ENCODE measurements at regions not wholly inside any gene's neighbourhood (a gene's known extent, or its start where the extent isn't known, plus 50 kb on each side); places are given as distances from the start of the nearest gene placed in this dataset.

- peak; percentile 4 for DNase-seq (ENCODE audit: low read depth)
- TF ChIP-seq CTCF (conservative IDR thresholded peaks at IDR 0.05; ENCODE audit: low read depth, low read length): no peak
Measured at GRCh38 chr3:88779482-88779881, 327.9 kb upstream of the EPHA3 start.

GRCh38 chr3:88784925-88785324 is 322.5 kb upstream of the EPHA3 start:
- H3K4me3 ChIP-seq (ENCODE audit: low read depth, low read length): no peak overlapping the region
- no peak for DNase-seq (ENCODE audit: low read depth)
- no peak for TF ChIP-seq CTCF (conservative IDR thresholded peaks at IDR 0.05; ENCODE audit: low read depth, low read length)

More at GRCh38 chr3:88779482-88779881, 327.9 kb upstream of the EPHA3 start:
- H3K4me3 ChIP-seq (ENCODE audit: low read depth, low read length): no peak overlapping the region

GRCh38 chr3:88785841-88786240 is 321.6 kb upstream of the EPHA3 start:
- no peak for TF ChIP-seq CTCF (conservative IDR thresholded peaks at IDR 0.05; ENCODE audit: low read depth, low read length)
- no peak for DNase-seq (ENCODE audit: low read depth)
- no peak overlapping the region for H3K4me3 ChIP-seq (ENCODE audit: low read depth, low read length)

GRCh38 chr3:88795503-88795902 is 311.9 kb upstream of the EPHA3 start:
- no peak for TF ChIP-seq CTCF (conservative IDR thresholded peaks at IDR 0.05; ENCODE audit: low read depth, low read length)
- DNase-seq (ENCODE audit: low read depth): no peak
- H3K4me3 ChIP-seq (ENCODE audit: low read depth, low read length): no peak overlapping the region

- peak; percentile 83 for DNase-seq (ENCODE audit: low read depth)
- H3K4me3 ChIP-seq (ENCODE audit: low read depth, low read length): no peak overlapping the region
- TF ChIP-seq CTCF (conservative IDR thresholded peaks at IDR 0.05; ENCODE audit: low read depth, low read length): no peak
Measured at GRCh38 chr3:88807491-88808105, 299.8 kb upstream of the EPHA3 start.

- no peak for TF ChIP-seq CTCF (conservative IDR thresholded peaks at IDR 0.05; ENCODE audit: low read depth, low read length)
- H3K4me3 ChIP-seq (ENCODE audit: low read depth, low read length): no peak overlapping the region
- DNase-seq (ENCODE audit: low read depth): peak; percentile 59
Measured at GRCh38 chr3:88809993-88810392, 297.4 kb upstream of the EPHA3 start.

- TF ChIP-seq CTCF (conservative IDR thresholded peaks at IDR 0.05; ENCODE audit: low read depth, low read length): no peak
- no peak overlapping the region for H3K4me3 ChIP-seq (ENCODE audit: low read depth, low read length)
- DNase-seq (ENCODE audit: low read depth): peak; percentile 83
Measured at GRCh38 chr3:88810455-88810854, 297.0 kb upstream of the EPHA3 start.

Measured in choroid plexus epithelial cell (primary cell).